Hepatocyte (in vitro differentiated cells): ENCODE measurements at regions not wholly inside any gene's neighbourhood (a gene's known extent, or its start where the extent isn't known, plus 50 kb on each side); places are given as distances from the start of the nearest gene placed in this dataset.

Experiments used
- CTCF ChIP-seq: fragments of 200-600 bp; sonication (generic); IDR thresholded peaks from 2 replicates; pipeline ENCODE4 v1.5.1; 2016; ENCODE audit warnings: antibody characterized with exemption, mild to moderate bottlenecking; ENCODE audit not compliant: poor library complexity
- EZH2 ChIP-seq: fragments of 200-600 bp; sonication (generic); IDR thresholded peaks from 2 replicates; pipeline ENCODE4 v1.6.1; 2016; ENCODE audit warnings: antibody characterized with exemption, mild to moderate bottlenecking, borderline replicate concordance

GRCh38 chrX:39848243-39848642 lies 249.5 kb downstream of the BCOR start:
- TF ChIP-seq EZH2 (no peak), CTCF (no peak)
